GM18520 (cell line): ENCODE measurements at regions not wholly inside any gene's neighbourhood (a gene's known extent, or its start where the extent isn't known, plus 50 kb on each side); places are given as distances from the start of the nearest gene placed in this dataset.

ENCODE experiments used
- ATAC-seq: cut with Tn5 transposase; IDR thresholded peaks from one replicate; pipeline ENCODE4 v1.9.1; 2021; ENCODE audit not compliant: unreplicated experiment

GRCh38 chr1:68332041-68332440 lies 99.7 kb upstream of the WLS start:
- ATAC-seq = no peak

GRCh38 chr1:68331117-68331865 lies 99.0 kb upstream of the WLS start:
- ATAC-seq = no peak

GRCh38 chr1:68330391-68330790 lies 98.1 kb upstream of the WLS start:
- no peak for ATAC-seq

GRCh38 chr1:68329096-68329835 lies 96.9 kb upstream of the WLS start:
- no peak for ATAC-seq

GRCh38 chr1:68328490-68328889 lies 96.2 kb upstream of the WLS start:
- ATAC-seq = no peak

GRCh38 chr1:68327414-68327813 lies 95.1 kb upstream of the WLS start:
- no peak for ATAC-seq

- no peak for ATAC-seq
Observed at GRCh38 chr1:68326481-68326880, 94.2 kb upstream of the WLS start.

GRCh38 chr1:68324316-68324715 lies 92.0 kb upstream of the WLS start:
- no peak for ATAC-seq

GRCh38 chr1:68322837-68323687 lies 90.7 kb upstream of the WLS start:
- ATAC-seq = no peak

- no peak for ATAC-seq
Observed at GRCh38 chr1:68322096-68322495, 89.8 kb upstream of the WLS start.

GRCh38 chr1:68321084-68321685 lies 88.9 kb upstream of the WLS start:
- no peak for ATAC-seq

GRCh38 chr1:68320349-68320748 lies 88.0 kb upstream of the WLS start:
- ATAC-seq = no peak

- no peak for ATAC-seq
Observed at GRCh38 chr1:68319907-68320306, 87.6 kb upstream of the WLS start.

GRCh38 chr1:68317543-68317942 lies 85.2 kb upstream of the WLS start:
- ATAC-seq = no peak

- ATAC-seq = no peak
Observed at GRCh38 chr1:68314151-68314780, 81.9 kb upstream of the WLS start.

- no peak for ATAC-seq
Observed at GRCh38 chr1:68313735-68314134, 81.4 kb upstream of the WLS start.

- ATAC-seq = no peak
Observed at GRCh38 chr1:68308034-68308433, 75.7 kb upstream of the WLS start.

- ATAC-seq = no peak
Observed at GRCh38 chr1:68307378-68307787, 75.1 kb upstream of the WLS start.

- no peak for ATAC-seq
Observed at GRCh38 chr1:68301471-68302001, 69.2 kb upstream of the WLS start.

GRCh38 chr1:68294367-68295066 lies 62.2 kb upstream of the WLS start:
- ATAC-seq = no peak
